CD8-positive, alpha-beta memory T cell (primary cell): ENCODE measurements at regions not wholly inside any gene's neighbourhood (a gene's known extent, or its start where the extent isn't known, plus 50 kb on each side); places are given as distances from the start of the nearest gene placed in this dataset.
"Not testable (repeated sequence)": the region's sequence is repeated elsewhere in the genome, so short reads cannot be mapped to it uniquely, and the experiment has no call there.

Experiments
- CTCF ChIA-PET: fragments of 350-600 bp; sonication (Branson Sonifier 250); formaldehyde crosslinking; loops from one replicate; lab custom pipeline; 2021; ENCODE audit warnings: antibody characterized with exemption; lab: Charles Lee
- POLR2A ChIA-PET: fragments of 350-600 bp; sonication (Branson Sonifier 250); formaldehyde crosslinking; loops from one replicate; lab custom pipeline; 2021; ENCODE audit warnings: antibody characterized with exemption; lab: Charles Lee
- DNase-seq, 5 donors: peaks; one replicate each; pipeline versions ENCODE4 v3.0.0 to v3.0.0-alpha.2; 2020 to 2022; ENCODE audit warnings: mixed read lengths in 1 of 5
- H3K27ac ChIP-seq: one replicate; pipeline ENCODE4 v1.7.0; 2013; ENCODE audit warnings: low read depth, mild to moderate bottlenecking, low read length, moderate library complexity
- H3K27me3 ChIP-seq: 2 replicates; pipeline ENCODE4 v1.7.0; 2013; ENCODE audit warnings: low read length, mild to moderate bottlenecking; ENCODE audit not compliant: insufficient read depth, poor library complexity, severe bottlenecking
- H3K36me3 ChIP-seq: 2 replicates; pipeline ENCODE4 v1.7.0; 2013; ENCODE audit warnings: mild to moderate bottlenecking, low read length, moderate library complexity; ENCODE audit not compliant: insufficient read depth
- H3K4me1 ChIP-seq: 2 replicates; pipeline ENCODE4 v1.7.0; 2013; ENCODE audit warnings: mild to moderate bottlenecking, low read length, moderate library complexity; ENCODE audit not compliant: insufficient read depth
- H3K4me3 ChIP-seq: 2 replicates; pipeline ENCODE4 v1.7.0; 2013; ENCODE audit warnings: mild to moderate bottlenecking, low read length
- H3K9me3 ChIP-seq: 2 replicates; pipeline ENCODE4 v1.7.0; 2013; ENCODE audit warnings: mild to moderate bottlenecking, low read length
- H3K27ac Mint-ChIP-seq, 8 donors: one replicate each; pipeline ENCODE4 v1.8.0; 2020 to 2021; ENCODE audit warnings: mixed read lengths in 8 of 8, mild to moderate bottlenecking in 6 of 8, inconsistent platforms in 3 of 8, moderate library complexity in 3 of 8
- H3K27me3 Mint-ChIP-seq, 2 donors: one replicate each; pipeline ENCODE4 v1.8.0; 2020 to 2021; ENCODE audit warnings: mixed read lengths in 2 of 2, mild to moderate bottlenecking in 1 of 2, moderate library complexity in 1 of 2
- H3K36me3 Mint-ChIP-seq, 3 donors: one replicate each; pipeline ENCODE4 v1.8.0; 2020 to 2021; ENCODE audit warnings: mixed read lengths in 3 of 3, inconsistent platforms in 1 of 3, mild to moderate bottlenecking in 1 of 3
- H3K4me1 Mint-ChIP-seq, 3 donors: one replicate each; pipeline ENCODE4 v1.8.0; 2020 to 2021; ENCODE audit warnings: mixed read lengths in 3 of 3, inconsistent platforms in 1 of 3, mild to moderate bottlenecking in 1 of 3
- H3K4me3 Mint-ChIP-seq, 7 donors: one replicate each; pipeline ENCODE4 v1.8.0; 2020 to 2021; ENCODE audit warnings: mixed read lengths in 7 of 7, mild to moderate bottlenecking in 6 of 7, moderate library complexity in 4 of 7, inconsistent platforms in 2 of 7
- H3K9me3 Mint-ChIP-seq, 5 donors: one replicate each; pipeline ENCODE4 v1.8.0; 2020 to 2022; ENCODE audit warnings: mixed read lengths in 5 of 5, mild to moderate bottlenecking in 3 of 5, moderate library complexity in 2 of 5, inconsistent platforms in 1 of 5

GRCh38 chr16:52346709-52347108 lies 200.2 kb downstream of the TOX3 start:
- H3K4me3 Mint-ChIP-seq = no peak overlapping the region
- Histone ChIP-seq H3K4me3 (no peak overlapping the region), H3K27me3 (no peaks in the 10 kb centered on the region), H3K9me3 (no peaks in the 10 kb centered on the region), H3K27ac (no peak overlapping the region), H3K4me1 (no peaks in the 10 kb centered on the region), H3K36me3 (no peaks in the 10 kb centered on the region)
- H3K27ac Mint-ChIP-seq = no peak overlapping the region
- POLR2A ChIA-PET = no interaction called here
- DNase-seq = no peak
- H3K9me3 Mint-ChIP-seq = peaks cover 0 to 8% (median 4%) of the 10 kb centered on the region in 5 donors
- no peaks in the 10 kb centered on the region for H3K36me3 Mint-ChIP-seq
- CTCF ChIA-PET = no interaction called here
- no peaks in the 10 kb centered on the region for H3K4me1 Mint-ChIP-seq
- no peaks in the 10 kb centered on the region for H3K27me3 Mint-ChIP-seq

GRCh38 chr16:52333673-52334072 lies 213.3 kb downstream of the TOX3 start:
- H3K4me1 ChIP-seq = not testable (repeated sequence)

GRCh38 chr16:52320930-52321439 lies 226.0 kb downstream of the TOX3 start:
- no peak for DNase-seq
- Histone ChIP-seq H3K36me3 (no peaks in the 10 kb centered on the region), H3K4me1 (no peaks in the 10 kb centered on the region), H3K27ac (no peak overlapping the region), H3K9me3 (no peaks in the 10 kb centered on the region), H3K27me3 (no peaks in the 10 kb centered on the region), H3K4me3 (no peak overlapping the region)
- Mint-ChIP-seq H3K4me1 (no peaks in the 10 kb centered on the region), H3K27ac (no peak overlapping the region), H3K27me3 (no peaks in the 10 kb centered on the region), H3K36me3 (no peaks in the 10 kb centered on the region), H3K4me3 (no peak overlapping the region), H3K9me3 (peaks cover 2 to 19% (median 9%) of the 10 kb centered on the region in 5 donors)
- CTCF ChIA-PET = no interaction called here
- POLR2A ChIA-PET = no interaction called here

More at GRCh38 chr16:52333673-52334072, 213.3 kb downstream of the TOX3 start:
- H3K9me3 ChIP-seq, POLR2A ChIA-PET, H3K36me3 ChIP-seq, H3K27ac ChIP-seq, H3K4me1 Mint-ChIP-seq, H3K4me3 ChIP-seq, H3K4me3 Mint-ChIP-seq, H3K36me3 Mint-ChIP-seq, H3K27me3 Mint-ChIP-seq, H3K27ac Mint-ChIP-seq, CTCF ChIA-PET, H3K27me3 ChIP-seq, DNase-seq: not testable (repeated sequence)
- peaks cover 0 to 19% (median 12%) of the 10 kb centered on the region in 5 donors for H3K9me3 Mint-ChIP-seq

- H3K4me1 ChIP-seq = no peaks in the 10 kb centered on the region
- H3K27me3 Mint-ChIP-seq = no peaks in the 10 kb centered on the region
- H3K4me3 Mint-ChIP-seq = no peak overlapping the region
- no peak overlapping the region for H3K4me3 ChIP-seq
- DNase-seq = no peak
- ChIA-PET CTCF (no interaction called here), POLR2A (no interaction called here)
- H3K36me3 ChIP-seq = no peaks in the 10 kb centered on the region
- no peaks in the 10 kb centered on the region for H3K9me3 ChIP-seq
- H3K27ac ChIP-seq = no peak overlapping the region
- H3K9me3 Mint-ChIP-seq = peaks cover 2 to 19% (median 10%) of the 10 kb centered on the region in 5 donors
- H3K36me3 Mint-ChIP-seq = no peaks in the 10 kb centered on the region
- H3K4me1 Mint-ChIP-seq = no peaks in the 10 kb centered on the region
- H3K27ac Mint-ChIP-seq = no peak overlapping the region
- no peaks in the 10 kb centered on the region for H3K27me3 ChIP-seq
Measured at GRCh38 chr16:52318302-52319009, 228.5 kb downstream of the TOX3 start.

GRCh38 chr16:52316241-52316640 lies 230.7 kb downstream of the TOX3 start:
- H3K9me3 ChIP-seq = no peaks in the 10 kb centered on the region
- Mint-ChIP-seq H3K9me3 (peaks cover 0 to 10% (median 3%) of the 10 kb centered on the region in 5 donors), H3K27ac (no peak overlapping the region), H3K4me3 (no peak overlapping the region), H3K27me3 (no peaks in the 10 kb centered on the region), H3K36me3 (no peaks in the 10 kb centered on the region), H3K4me1 (no peaks in the 10 kb centered on the region)
- H3K4me1 ChIP-seq = no peaks in the 10 kb centered on the region
- no peaks in the 10 kb centered on the region for H3K36me3 ChIP-seq
- H3K27ac ChIP-seq = no peak overlapping the region
- H3K4me3 ChIP-seq = no peak overlapping the region
- DNase-seq = no peak
- ChIA-PET POLR2A (no interaction called here), CTCF (no interaction called here)
- H3K27me3 ChIP-seq = no peaks in the 10 kb centered on the region

GRCh38 chr16:52312716-52313115 lies 234.2 kb downstream of the TOX3 start:
- Histone ChIP-seq H3K4me3 (no peak overlapping the region), H3K36me3 (no peaks in the 10 kb centered on the region), H3K27ac (no peak overlapping the region), H3K9me3 (no peaks in the 10 kb centered on the region), H3K27me3 (no peaks in the 10 kb centered on the region), H3K4me1 (no peaks in the 10 kb centered on the region)
- ChIA-PET CTCF (no interaction called here), POLR2A (no interaction called here)
- Mint-ChIP-seq H3K36me3 (no peaks in the 10 kb centered on the region), H3K27me3 (no peaks in the 10 kb centered on the region), H3K4me1 (no peaks in the 10 kb centered on the region), H3K4me3 (no peak overlapping the region), H3K9me3 (peaks cover 0 to 10% (median 3%) of the 10 kb centered on the region in 5 donors), H3K27ac (no peak overlapping the region)
- no peak for DNase-seq

GRCh38 chr16:52309446-52310416 lies 237.2 kb downstream of the TOX3 start:
- no peaks in the 10 kb centered on the region for H3K9me3 ChIP-seq
- CTCF ChIA-PET = no interaction called here
- H3K27ac Mint-ChIP-seq = no peak overlapping the region

GRCh38 chr16:52308051-52308450 lies 238.9 kb downstream of the TOX3 start:
- H3K27ac ChIP-seq = no peak overlapping the region
- no peaks in the 10 kb centered on the region for H3K27me3 Mint-ChIP-seq

More at GRCh38 chr16:52309446-52310416, 237.2 kb downstream of the TOX3 start:
- peaks cover 0 to 8% (median 2%) of the 10 kb centered on the region in 5 donors for H3K9me3 Mint-ChIP-seq
- no peak for DNase-seq
- H3K4me1 Mint-ChIP-seq = no peaks in the 10 kb centered on the region
- no peaks in the 10 kb centered on the region for H3K27me3 Mint-ChIP-seq
- POLR2A ChIA-PET = no interaction called here
- Histone ChIP-seq H3K36me3 (no peaks in the 10 kb centered on the region), H3K27ac (no peak overlapping the region), H3K27me3 (no peaks in the 10 kb centered on the region), H3K4me1 (no peaks in the 10 kb centered on the region), H3K4me3 (no peak overlapping the region)
- no peak overlapping the region for H3K4me3 Mint-ChIP-seq
- no peaks in the 10 kb centered on the region for H3K36me3 Mint-ChIP-seq

More at GRCh38 chr16:52308051-52308450, 238.9 kb downstream of the TOX3 start:
- Histone ChIP-seq H3K4me1 (no peaks in the 10 kb centered on the region), H3K36me3 (no peaks in the 10 kb centered on the region), H3K9me3 (no peaks in the 10 kb centered on the region), H3K27me3 (no peaks in the 10 kb centered on the region), H3K4me3 (no peak overlapping the region)
- ChIA-PET POLR2A (no interaction called here), CTCF (no interaction called here)
- Mint-ChIP-seq H3K36me3 (no peaks in the 10 kb centered on the region), H3K4me1 (no peaks in the 10 kb centered on the region), H3K4me3 (no peak overlapping the region), H3K9me3 (peaks cover 0 to 8% (median 0%) of the 10 kb centered on the region in 5 donors), H3K27ac (no peak overlapping the region)
- no peak for DNase-seq
